Activated effector memory CD4-positive, alpha-beta T cell treated with anti-CD3 and anti-CD28 coated beads, Interleukin-2, amount 50 U/mL, for 16 hours (primary cell): ENCODE measurements at regions not wholly inside any gene's neighbourhood (a gene's known extent, or its start where the extent isn't known, plus 50 kb on each side); places are given as distances from the start of the nearest gene placed in this dataset.
A peak's percentile ranks its signal among the peaks of the same experiment; 100 is the strongest.

Experiments used
- DNase-seq: peaks from one replicate; pipeline ENCODE4 v3.0.0-alpha.2; 2020

DNA sequence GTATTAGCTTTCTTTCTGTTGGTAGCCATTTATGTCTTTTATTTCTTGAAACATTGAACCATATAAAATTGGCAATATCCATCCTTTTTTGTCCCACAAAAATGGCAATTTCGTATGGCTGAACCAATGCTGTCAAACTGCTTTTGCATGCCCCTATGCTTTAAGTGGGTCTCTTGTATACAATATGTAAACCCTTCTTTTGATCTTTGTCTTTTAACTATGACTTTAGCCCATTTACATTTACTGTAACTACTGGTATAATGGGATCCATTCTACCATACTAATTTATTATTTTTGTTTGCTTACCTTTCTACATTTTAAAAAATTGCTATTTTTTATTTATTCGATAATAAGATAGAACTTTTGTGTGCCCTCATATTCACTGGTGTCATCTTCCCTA is 93.4 kb downstream of the TENT4A start:
- DNase-seq = no peak

DNA sequence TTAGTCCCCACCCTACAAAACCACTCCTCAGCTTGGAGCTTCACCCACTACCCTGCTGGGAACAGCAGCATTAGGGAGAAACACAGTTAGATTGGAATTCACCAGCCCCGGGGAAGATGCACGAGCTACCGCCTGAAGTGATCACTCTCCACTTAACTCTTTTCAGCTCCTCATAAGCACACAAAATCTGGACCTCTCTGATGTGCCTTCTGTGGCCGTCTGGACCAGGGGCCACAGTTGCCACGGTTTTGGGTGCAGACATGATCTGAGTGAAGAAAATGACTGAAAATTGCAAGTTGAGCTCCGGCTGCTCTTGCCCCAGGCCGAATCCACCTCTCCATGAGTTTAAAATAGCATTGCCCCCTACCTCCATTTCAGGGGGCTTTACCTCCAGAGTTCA is 95.2 kb downstream of the TENT4A start:
- no peak for DNase-seq

DNA sequence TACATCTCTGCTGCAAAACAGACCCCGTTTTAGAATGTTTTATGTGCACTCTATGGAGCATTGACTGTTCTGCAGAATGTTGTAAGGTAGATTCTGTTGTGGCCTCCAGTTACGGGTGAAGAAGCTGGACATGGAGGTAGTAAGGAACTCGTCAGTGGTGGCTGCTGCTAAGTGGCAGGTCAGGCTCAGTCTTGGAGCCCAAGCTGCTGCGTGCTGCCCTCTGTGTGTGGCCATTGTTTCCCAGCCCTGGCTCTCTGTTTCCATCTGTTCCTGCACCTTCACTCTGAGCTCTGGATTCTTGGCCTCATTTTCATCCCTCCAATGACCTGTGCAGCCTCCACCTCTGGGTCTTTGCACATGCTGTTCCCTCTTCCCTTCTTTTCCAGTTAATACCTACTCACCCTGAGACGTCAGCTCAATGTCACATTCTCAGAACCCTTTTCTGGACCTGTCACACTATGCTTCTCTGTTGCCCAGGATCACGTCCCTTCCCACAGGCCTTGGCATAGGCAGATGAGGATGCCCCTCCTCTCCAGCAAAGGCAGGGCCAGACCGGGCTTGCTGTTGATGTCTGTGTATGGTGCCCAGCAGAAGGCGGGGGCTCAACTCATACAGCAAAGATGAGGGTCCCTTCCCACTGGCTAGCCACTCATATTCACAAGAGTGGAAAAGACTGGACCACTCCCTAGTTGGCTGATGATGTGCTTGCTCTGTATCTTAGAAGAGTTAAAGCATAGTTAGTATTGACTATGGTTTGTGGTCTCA is 97.6 kb downstream of the TENT4A start:
- DNase-seq = no peak

DNA sequence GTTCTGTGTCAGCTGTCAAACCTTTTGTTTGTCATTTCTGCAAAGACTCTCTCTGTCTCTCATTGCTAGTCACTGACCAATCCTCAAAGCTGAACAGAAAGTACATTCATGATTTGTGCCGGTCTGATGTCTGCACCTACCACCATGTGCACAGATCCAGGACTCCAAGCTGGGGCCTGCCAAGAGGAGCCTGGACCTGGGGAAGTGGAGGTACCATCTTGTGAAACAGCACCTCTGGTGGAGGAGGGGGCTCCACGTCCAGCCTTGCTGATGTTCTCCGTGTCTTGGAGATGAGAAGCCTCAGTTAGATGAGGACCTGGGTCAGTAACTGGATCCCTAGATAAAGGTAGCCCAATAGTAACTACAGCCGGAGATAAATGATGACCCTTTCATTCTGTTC is 98.9 kb downstream of the TENT4A start:
- DNase-seq = no peak

DNA sequence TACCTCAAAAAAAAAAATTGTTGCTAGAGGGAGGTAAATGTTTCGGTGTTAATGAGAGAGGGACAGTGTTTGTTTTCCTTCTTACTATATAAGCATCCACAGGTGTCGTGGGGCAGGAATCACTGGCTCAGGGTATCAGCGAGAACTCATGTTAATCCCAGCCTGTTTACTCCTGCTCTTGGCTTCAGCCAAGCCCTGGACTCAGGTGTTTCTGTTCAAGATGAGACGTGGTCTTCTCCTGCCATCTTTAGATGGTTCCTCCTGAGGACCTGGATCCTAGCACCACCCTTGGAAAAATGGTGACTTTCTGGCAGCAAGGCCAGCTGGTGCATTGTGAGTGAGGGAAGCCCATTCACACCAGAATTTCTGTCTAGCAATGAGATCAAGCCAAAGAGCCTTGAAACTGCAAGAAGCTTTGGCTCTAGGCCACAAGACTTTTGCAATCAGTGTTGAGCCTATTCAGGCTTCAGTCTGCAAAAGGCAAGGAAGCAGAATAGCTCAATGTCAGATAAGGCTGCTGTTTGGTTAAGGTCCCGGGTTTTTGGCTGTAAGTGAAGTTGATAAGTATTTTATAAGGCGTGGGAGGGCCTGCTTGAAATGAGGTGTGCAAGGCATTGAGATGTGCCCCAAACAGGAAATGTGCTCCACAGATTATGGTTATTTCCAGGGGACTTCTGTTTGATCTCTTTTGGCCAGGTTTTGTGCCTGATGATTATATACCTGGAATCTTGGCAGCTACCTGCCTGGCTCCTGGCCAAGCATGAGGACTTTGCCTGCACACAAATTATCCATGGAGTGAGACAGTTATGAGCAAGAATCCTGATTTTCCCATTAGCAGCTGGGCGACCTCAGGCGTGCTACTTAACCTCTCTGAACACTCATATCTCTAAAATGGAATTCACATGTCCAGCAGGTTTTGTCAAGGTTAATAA is 99.8 kb downstream of the TENT4A start:
- no peak for DNase-seq

DNA sequence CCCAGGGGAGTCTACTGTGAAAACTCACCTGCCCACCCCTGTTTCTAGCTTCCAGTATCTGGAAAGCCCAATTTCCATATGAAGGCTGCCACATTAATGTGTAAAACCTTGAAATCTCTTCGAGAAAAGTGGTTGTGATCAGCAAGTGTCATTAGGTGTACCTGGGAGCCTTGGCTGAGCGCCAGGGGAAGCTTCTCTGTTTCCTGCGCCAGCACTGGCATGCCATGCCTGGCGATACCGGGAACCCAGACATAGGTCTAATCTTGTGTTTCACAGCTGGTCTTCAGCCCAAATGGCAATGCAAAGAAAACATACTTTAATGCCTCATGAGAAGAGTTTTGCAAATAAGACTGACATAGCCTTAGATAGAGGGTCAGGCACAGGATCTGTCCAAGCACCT is 101.6 kb downstream of the TENT4A start:
- DNase-seq = no peak

DNA sequence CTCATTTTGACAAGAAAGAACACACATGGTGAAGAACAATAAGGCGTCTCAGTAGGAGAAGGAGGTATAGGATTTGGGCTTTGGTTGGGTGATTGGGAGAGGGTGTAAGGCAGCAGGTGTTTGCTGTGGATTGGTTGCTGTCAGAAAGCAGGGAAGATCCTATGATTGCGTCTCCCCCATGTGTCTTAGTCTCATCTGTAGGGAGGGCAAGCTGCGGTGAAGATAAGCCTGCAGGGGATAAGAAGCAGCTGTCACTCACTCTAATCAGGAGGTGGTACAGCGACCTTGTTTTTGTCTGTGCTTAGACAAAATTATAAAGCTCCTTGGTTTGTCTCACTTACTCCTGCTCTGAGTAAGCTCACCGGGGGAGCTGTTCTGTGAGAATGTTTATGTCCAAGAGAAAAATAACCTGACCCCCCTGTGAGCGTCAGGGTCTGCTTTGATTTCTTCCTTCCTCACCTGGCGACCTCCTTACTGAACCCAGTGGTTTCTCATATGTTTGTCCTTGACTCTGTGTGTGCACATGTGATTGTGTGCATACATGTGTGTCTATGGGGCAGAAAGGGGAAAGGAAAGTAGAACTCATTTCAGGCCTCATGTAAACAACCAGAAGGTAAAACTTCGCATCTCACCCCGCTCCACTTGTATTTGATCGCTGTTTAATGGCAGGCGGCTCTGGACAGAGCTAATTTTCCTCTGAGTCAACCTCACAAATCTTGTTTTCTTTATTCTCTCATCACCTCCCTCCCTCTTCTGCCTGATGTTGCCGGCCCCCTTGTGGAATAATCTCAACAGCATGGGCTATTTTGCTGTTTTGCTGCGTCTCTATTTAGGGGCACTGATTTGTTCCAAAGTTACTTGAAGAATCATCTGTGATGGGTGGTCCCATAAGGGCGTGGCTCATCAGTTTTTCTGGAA is 105.6 kb downstream of the TENT4A start:
- no peak for DNase-seq

DNA sequence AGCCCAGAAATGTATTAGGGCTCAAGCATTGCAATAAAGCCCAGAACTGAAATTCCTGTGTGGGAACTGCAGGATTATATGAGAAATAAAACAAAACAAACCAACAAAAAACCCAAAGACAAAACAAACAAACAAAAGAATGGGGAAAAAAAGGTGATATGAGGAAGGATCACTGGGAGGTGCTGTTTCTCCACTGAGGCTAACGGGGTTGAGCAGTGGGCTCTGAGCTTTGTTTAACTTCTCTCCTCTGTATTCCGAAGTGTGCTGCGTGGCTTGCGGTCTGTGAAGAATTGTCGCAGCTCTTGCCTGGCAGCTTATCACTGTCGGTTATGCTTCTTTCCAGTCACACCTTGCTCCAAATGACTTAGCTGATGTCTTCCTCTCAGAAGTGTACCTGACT is 106.3 kb downstream of the TENT4A start:
- no peak for DNase-seq

DNA sequence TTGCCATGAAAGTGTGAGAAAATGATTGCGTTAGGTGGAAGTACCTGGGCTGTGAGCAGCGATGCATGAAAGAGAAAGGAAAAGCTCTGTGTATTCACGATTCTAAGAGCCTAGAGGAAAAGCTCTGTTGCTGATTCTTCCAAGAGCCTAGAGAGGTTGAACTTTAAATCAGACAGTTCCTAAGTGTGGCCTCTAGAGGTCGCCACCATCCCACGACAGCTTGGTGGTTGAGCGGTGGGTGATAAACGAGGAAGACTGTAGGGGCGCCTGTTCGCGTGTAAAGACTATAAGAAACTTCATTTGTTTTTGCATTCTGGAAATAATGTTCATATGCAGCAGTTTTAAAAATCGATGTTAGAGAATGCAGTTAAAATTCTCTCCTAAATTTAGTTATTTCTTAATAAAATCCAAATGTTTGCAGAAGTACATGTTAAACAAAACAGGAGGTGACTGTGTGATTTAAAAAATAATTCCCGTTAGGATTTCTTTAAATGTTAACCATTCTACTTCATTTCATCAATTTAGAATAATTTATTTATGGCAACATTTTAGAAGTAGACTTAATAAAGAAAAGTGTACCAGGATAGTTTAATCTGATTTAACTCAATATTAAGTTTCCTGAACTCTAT is 107.7 kb downstream of the TENT4A start:
- peak; percentile 81 for DNase-seq

DNA sequence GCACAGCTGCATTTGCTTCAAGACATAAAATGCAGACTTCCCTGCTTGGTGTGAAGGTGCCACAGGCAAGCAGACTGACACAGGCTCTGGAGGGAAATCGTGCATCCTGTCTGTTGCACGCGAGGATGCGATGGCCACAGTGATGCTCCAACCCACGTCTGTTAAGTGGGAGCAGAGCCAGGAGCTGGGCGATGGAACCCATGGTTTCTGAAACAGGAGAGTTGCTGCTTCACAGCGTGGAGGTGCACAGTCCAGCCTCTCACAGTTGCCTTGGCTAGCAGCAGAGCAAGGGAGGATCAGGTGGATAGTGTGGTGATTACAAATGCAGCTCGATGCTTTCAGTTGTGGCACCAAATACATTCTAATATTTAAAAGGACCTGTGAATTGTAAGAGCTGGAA is 108.8 kb downstream of the TENT4A start:
- DNase-seq = no peak

DNA sequence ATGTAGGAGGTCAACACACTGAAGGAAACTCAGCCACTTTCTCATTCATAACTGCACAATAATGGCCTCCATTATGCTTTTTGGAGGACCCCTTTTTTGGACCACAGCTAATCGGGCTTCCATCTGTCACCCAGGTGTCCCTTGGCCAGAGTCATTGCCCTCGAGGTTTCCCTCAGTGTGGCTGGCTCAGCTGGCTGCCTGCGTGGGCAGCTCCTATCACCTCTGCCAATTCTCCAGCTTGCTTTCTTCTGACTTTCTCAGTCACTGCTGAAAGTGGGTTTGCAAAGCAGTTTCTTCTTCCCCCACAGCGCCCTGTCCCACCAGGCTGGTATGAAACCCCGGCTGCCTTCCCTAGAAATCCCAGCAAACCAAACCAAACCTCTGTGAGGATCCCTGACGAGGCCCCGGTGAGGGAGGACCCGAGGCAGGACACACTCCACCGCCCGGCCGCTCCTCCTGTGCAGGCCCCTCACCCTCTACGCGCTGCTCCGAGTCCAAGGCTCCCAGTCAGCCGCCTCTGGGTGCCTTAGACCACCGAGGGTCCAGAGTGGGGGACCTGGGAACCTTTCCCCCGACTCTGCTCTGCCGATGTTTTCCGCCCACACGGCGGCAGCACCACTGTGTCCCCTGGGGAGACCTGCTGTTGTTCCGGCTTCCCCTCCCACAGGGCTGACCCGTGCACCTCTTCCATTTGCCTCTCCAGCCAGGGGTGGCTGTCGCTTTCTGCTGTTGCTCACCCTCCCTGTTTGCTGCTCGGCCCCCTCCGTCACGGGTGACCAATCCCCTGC is 109.5 kb downstream of the TENT4A start:
- DNase-seq = no peak

DNA sequence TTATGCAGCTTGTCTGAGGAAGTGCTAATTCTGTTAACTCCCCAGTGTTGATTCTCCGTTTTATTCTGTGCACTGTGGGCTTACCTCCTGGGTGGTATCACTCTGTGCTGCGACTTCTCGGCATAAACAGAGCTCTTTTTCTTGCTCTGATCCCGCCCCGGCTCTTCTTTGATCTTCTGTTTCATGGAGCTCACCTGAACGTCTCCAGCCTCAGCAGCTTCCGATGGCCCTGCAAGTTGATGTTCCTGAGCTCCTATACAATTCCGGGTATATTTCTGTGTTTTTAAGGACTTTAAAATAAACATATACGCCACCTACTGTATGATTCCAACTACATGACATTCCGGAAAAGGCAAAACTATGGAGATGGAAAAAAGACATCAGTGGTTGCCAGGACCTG is 110.8 kb downstream of the TENT4A start:
- no peak for DNase-seq

DNA sequence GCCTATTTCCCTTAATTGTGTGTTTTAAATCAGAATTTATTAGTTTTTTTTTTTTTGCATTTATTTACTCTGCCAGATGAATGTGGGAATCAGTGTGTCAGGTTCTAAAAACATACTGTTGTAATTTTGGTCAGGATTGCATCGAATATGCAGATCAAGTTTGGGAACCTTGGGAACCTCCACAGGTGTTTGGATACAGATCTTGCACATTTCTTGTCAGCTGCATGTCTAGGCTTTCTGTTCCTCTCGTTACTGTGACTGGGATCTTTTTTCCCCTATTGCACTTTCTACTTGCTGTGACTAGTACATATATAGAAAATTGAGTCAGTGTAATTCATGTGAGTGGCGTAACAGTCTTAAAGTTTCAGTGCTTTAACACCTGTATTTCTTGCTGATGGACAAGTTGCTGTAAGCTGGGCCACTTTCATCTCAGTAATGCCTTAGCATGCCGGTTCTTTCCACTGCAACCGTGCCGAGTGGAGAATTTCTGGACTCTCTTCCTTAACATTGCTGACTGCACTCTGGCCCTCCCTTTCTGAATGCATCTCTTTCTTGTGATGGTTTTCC is 112.5 kb downstream of the TENT4A start:
- no peak for DNase-seq

DNA sequence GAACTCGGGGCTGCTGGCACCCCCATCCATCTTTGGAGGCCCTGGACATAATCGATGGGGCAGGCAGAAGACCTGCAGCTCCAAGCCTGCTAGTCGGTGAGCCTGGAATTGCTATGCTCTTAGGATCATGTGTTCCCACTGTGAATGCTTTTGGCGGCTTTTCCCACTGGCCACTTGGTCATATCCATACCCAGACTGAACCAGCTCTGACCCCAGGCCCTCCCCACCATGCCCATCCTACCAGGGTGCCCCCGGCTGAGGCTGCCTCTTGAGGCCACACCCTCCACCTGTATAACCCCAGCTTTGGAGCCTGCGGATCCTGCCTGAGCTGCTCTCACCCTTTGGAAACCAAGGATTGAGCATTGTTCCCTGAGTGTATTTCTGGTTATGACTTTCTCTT is 113.5 kb downstream of the TENT4A start:
- DNase-seq = no peak

DNA sequence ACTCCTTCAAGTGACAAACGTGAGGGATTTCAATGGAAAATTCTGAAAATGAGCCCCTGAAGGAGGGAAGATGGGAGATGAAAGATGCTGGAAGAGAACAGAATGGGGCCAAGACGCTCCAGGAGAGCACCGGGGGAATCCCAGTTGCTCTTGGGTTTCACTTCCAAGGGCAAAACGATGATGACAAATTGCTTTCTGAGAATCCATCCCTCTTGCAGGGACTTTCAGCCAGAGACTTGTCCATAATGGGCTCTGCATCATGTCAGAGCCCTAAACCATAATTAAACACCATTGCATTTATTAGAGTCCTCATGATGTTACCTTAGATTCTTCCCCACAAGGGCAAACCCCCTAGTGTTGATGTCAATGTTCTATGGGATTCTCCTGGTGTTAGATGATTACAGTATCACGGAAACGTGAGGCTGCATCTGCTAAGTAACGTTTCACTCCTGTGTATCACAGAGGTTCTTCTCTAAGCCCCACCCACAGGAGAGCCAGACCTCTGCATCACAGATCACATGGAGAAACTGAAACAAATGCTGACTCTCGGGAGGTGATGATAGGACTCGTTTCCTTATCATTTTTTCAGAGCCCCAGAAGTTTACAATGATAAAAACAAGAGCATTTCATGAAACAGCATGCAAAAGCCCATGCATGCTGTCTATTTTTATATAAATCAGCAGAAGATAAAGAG is 114.4 kb downstream of the TENT4A start:
- peak; percentile 80 for DNase-seq

DNA sequence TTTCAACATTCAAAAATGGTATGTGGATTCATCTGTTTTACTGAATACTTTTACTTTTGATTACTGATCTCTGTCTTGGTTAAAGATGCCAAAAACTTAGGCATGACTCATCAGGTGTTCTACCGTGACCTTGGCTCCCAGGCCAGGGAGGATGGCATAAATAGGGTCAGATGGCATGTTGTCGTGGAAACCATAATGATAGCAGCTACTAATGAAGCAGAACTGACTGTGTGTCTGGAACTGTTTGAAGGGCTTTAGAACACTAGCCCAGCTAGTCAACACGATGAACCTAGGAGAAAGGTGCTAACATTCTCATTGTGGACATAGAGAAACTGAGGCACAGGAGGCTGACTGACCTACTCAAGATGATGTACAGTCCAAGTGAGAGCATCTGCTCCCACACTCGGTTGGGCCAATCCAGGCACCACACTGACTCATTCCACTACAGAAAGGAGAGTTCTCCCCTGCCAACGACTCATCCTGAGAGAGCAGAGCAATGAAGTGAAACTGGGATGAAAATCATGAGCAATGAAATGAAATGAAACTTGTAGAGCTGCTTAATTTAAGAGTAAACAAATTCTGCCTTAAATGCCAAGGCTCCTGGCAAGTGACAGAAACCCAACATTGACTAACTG is 116.0 kb downstream of the TENT4A start:
- DNase-seq = peak; percentile 78

DNA sequence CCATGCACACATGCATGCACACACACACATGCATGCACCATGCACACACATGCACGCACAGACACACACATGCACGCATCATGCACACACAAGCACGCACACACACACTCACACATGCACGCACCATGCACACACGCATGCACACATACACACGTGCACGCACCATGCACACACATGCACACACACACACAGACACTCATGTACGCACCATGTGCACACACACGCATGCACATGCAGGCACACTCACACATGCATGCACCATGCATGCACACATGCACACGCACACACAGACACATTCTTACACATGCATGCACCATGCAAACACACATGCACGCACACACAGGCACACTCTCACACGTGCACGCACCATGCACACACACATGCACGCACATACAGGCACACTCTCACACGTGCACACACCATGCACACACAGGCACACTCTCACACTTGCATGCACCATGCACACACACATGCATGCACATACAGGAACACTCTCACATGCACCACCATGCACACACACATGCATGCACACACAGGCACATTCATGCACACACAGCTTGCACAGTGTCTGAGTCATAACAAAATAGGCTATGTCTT is 117.5 kb downstream of the TENT4A start:
- DNase-seq = no peak

DNA sequence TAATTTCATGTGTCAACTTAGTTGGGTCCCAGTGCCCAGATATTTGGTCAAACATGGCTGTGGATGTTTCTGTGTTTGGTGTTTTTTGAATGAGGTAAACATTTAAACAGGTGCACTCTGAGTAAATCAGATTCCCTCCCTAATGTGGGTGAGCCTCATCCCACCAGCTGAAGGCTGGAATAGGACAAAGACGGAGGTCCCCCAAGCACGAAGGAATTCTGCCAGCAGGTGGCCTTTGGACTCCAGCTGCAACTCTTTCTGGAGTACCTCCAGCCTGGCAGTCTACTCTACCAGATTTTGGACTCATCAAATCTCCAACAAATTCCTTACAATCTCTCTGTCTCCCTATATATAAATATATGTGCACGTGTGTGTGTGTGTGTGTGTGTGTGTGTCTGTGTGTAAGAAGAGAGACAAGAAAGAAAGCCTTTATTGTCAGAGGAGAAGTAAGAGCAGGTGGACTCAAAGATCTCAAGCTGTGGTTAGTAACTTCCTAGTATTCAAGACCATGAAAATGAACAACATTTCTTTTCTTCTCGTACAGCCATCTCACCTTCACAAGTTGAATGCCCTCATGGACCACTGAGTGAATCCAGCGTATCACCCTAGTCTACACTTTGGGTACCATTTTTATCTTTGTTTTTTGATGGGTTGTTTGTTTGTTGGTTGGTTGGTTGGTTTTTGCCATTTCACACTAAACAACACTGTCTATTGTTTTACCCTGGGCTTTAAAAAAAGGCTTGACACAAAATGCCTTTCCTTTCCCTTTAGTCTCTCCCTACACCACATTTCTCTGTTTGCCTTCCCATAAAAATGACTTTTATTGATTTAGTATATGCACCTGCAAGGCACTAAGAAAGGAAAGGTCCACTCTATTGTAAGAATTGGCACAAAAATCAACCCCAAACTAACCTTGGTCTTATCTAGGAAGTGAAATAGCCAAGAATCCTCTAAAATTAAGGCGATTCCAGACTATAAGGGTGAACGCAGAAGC is 118.7 kb downstream of the TENT4A start:
- DNase-seq = no peak

DNA sequence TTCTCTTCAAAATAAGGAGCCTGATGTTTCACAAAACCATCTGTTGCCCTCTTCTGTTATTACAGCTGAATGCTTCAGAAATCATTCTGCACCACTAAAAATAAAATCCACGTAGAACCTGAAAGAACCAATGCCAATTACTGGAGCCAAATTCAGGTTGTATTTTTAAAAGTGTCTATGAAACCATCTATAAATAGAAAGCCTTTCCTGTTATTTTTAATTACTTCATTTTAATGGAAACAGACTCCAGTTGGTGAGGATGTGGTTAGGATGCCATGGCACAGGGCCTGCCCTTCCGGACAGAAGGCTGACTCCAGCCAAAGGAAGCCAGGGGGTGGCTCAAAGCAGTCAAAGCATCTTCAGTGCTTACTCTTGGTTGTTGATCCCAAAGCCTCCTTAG is 119.8 kb downstream of the TENT4A start:
- DNase-seq = no peak
